ENCODE measurements at regions not wholly inside any gene's neighbourhood (a gene's known extent, or its start where the extent isn't known, plus 50 kb on each side); places are given as distances from the start of the nearest gene placed in this dataset.

DNA sequence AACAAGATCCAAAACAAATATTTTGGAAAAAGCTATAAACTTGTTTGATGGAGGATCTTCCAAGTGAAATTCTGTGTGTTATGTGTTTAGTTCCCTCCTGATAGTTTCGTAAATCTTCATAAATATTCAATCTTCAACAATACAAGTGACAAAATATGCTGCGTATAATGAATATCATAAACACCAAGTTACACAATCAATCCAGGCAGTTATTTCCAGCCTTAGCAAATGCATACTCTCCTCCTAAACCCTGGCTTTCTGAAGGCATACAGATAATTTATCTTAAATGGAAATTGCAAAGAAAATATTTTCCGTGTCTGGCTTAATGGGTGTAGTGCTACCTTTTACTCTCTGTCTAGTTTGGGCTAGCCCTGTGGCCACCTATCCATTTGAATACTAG is 864.9 kb upstream of the ZWINT start (continued):
- TF ChIP-seq, protein P1, sequence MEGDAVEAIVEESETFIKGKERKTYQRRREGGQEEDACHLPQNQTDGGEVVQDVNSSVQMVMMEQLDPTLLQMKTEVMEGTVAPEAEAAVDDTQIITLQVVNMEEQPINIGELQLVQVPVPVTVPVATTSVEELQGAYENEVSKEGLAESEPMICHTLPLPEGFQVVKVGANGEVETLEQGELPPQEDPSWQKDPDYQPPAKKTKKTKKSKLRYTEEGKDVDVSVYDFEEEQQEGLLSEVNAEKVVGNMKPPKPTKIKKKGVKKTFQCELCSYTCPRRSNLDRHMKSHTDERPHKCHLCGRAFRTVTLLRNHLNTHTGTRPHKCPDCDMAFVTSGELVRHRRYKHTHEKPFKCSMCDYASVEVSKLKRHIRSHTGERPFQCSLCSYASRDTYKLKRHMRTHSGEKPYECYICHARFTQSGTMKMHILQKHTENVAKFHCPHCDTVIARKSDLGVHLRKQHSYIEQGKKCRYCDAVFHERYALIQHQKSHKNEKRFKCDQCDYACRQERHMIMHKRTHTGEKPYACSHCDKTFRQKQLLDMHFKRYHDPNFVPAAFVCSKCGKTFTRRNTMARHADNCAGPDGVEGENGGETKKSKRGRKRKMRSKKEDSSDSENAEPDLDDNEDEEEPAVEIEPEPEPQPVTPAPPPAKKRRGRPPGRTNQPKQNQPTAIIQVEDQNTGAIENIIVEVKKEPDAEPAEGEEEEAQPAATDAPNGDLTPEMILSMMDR (conservative IDR thresholded peaks at IDR 0.05; ENCODE audit: low read depth in 2 of 2): no peak
- no peak for TF ChIP-seq ZNF331 (CRISPR knock-in tag; IDR thresholded peaks at IDR 0.05; ENCODE audit: low read depth)
- TF ChIP-seq, protein P2, sequence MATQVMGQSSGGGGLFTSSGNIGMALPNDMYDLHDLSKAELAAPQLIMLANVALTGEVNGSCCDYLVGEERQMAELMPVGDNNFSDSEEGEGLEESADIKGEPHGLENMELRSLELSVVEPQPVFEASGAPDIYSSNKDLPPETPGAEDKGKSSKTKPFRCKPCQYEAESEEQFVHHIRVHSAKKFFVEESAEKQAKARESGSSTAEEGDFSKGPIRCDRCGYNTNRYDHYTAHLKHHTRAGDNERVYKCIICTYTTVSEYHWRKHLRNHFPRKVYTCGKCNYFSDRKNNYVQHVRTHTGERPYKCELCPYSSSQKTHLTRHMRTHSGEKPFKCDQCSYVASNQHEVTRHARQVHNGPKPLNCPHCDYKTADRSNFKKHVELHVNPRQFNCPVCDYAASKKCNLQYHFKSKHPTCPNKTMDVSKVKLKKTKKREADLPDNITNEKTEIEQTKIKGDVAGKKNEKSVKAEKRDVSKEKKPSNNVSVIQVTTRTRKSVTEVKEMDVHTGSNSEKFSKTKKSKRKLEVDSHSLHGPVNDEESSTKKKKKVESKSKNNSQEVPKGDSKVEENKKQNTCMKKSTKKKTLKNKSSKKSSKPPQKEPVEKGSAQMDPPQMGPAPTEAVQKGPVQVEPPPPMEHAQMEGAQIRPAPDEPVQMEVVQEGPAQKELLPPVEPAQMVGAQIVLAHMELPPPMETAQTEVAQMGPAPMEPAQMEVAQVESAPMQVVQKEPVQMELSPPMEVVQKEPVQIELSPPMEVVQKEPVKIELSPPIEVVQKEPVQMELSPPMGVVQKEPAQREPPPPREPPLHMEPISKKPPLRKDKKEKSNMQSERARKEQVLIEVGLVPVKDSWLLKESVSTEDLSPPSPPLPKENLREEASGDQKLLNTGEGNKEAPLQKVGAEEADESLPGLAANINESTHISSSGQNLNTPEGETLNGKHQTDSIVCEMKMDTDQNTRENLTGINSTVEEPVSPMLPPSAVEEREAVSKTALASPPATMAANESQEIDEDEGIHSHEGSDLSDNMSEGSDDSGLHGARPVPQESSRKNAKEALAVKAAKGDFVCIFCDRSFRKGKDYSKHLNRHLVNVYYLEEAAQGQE (IDR thresholded peaks at IDR 0.05; ENCODE audit: unreplicated experiment): no peak
- no peak for TF ChIP-seq EZH2phosphoT487 (IDR thresholded peaks at IDR 0.05; ENCODE audit: unreplicated experiment)

DNA sequence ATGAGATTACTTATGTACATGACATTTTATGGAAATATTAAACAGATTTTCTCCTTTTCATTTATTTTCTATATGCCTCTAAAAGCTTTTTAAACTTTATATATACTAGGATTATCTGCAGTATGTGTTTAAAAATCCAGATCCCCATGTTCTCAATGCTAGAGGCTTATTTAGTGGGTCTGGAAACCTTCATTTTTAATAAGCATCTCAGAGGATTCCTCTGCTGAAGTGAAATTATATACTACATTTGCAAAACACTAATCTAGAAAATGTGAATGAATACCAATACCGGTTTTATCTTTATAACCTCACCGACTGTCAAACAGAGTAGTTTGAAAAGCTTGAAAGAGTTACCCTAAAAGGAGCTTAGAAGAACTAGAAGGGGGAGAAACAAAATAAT is 863.8 kb upstream of the ZWINT start:
- H3K27me3 Mint-ChIP-seq (ENCODE audit: insufficient read depth, low read depth, poor library complexity): no peaks in the 10 kb centered on the region
- H3K4me1 ChIP-seq (ENCODE audit: insufficient read depth): peaks cover 56% of the 10 kb centered on the region
- peak overlapping the region; percentile 41; the same call in 1 of the 2 replicates for H3K27ac Mint-ChIP-seq
- TF ChIP-seq ZNF114 (CRISPR knock-in tag; IDR thresholded peaks at IDR 0.05) (no peak), ZNF462 (CRISPR knock-in tag; IDR thresholded peaks at IDR 0.05) (no peak), NANOG (IDR thresholded peaks at IDR 0.05; ENCODE audit: borderline replicate concordance) (no peak), JUNB (IDR thresholded peaks at IDR 0.05; ENCODE audit: unreplicated experiment) (no peak), STAT1 (IDR thresholded peaks at IDR 0.05; ENCODE audit: unreplicated experiment) (no peak), EZH2phosphoT487 (IDR thresholded peaks at IDR 0.05; ENCODE audit: unreplicated experiment) (no peak), POLR2AphosphoS5 (IDR thresholded peaks at IDR 0.05; ENCODE audit: low read depth) (no peak)
- TF ChIP-seq, protein P2 (IDR thresholded peaks at IDR 0.05; ENCODE audit: unreplicated experiment): no peak

More for the DNA sequence above, 863.8 kb upstream of the ZWINT start:
- DNase-seq (ENCODE audit: low spot score) (no peak), ATAC-seq (no peak)
- no peaks in the 10 kb centered on the region for H3K9me2 ChIP-seq (ENCODE audit: insufficient read depth)
- Mint-ChIP-seq H3K36me3 (ENCODE audit: low read depth) (peaks cover 23% of the 10 kb centered on the region; the same call in 2 of the 3 replicates), H3K4me3 (no peak overlapping the region), H3K4me1 (peaks cover 43% of the 10 kb centered on the region; the same call in 2 of the 3 replicates), H3K9me3 (peaks cover 20% of the 10 kb centered on the region)
- no peaks in the 10 kb centered on the region for H4K20me1 ChIP-seq (replicated peaks; ENCODE audit: insufficient read depth)
- H3K4me2 ChIP-seq: 0 out of 2 replicates have a peak overlapping the region, but pooled peaks have one; percentile 4
- H3K4me3 ChIP-seq: no peak overlapping the region
- H3K79me2 ChIP-seq (replicated peaks; ENCODE audit: insufficient read depth): peaks cover 13% of the 10 kb centered on the region
- no peaks in the 10 kb centered on the region for H3F3A ChIP-seq (replicated peaks; ENCODE audit: low read depth)
- H2AFZ ChIP-seq: no peak overlapping the region
- no peak overlapping the region for H3K27ac ChIP-seq (ENCODE audit: low read depth)
- H3K36me3 ChIP-seq (ENCODE audit: insufficient read depth): no peaks in the 10 kb centered on the region
- H3K27me3 ChIP-seq (ENCODE audit: insufficient read depth): no peaks in the 10 kb centered on the region
